AML-193 (cell line): ENCODE measurements at regions not wholly inside any gene's neighbourhood (a gene's known extent, or its start where the extent isn't known, plus 50 kb on each side); places are given as distances from the start of the nearest gene placed in this dataset.

Experiments
- DNase-seq, 2 experiments: peaks; one replicate each; lab custom pipeline; 2025; lab: John Stamatoyannopoulos, UW

DNA sequence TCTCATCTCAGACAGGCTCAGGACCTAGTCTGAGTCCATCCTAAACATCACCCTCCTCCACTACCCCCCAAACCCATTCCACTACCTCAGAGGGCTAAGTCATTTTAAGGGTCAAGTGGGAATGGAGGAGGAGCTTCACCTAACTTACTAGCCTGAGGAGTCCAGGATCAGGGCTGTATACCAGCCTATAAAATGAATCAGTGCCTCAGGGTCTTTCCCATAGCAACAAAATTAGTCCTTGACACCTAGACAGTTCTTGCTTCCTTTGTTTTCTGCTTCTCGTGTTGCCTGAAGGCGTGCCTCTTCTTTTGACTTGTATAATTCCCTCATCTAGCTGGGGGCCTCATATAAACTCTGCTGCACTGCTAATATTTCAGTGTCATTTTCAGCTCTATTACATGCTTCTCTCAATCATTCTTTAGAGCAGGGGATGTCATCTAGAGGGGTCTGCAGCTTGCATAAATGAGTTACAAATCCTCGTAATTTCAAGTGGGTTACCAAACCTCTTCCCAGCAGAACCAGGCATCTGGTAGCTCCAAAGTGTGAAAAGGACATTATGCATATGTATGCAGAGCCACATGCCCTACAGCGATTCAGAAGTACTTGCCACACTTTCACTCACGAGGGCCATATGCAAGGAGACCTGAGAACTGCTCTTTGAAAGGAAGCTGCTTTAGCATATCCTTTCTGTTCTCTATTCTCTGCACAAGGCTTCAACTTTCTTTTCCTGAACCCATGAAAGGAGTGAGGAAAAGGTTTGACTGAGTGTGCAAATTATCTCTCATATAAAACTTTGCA is 311.7 kb upstream of the SEMA6D start:
- no peak for DNase-seq

DNA sequence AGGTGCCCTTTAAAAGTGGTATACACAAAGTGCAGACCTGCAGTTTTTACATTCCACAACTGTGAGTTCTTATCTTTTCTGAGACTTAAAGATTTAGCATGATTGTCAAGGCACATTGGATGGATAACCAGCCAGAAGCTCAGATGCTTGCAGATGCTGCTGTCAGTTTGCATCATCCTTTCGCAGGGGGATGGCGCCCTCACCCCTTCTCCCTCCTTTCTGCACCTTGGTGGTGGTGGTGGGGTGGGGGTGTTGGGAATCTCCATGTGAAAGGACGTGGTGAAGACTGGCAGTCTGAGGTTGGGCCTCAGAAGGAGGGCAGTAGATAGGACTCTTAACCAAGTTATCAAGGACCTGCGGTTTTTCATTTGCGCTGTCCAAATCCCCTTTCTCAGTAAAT is 309.6 kb upstream of the SEMA6D start:
- no peak for DNase-seq

DNA sequence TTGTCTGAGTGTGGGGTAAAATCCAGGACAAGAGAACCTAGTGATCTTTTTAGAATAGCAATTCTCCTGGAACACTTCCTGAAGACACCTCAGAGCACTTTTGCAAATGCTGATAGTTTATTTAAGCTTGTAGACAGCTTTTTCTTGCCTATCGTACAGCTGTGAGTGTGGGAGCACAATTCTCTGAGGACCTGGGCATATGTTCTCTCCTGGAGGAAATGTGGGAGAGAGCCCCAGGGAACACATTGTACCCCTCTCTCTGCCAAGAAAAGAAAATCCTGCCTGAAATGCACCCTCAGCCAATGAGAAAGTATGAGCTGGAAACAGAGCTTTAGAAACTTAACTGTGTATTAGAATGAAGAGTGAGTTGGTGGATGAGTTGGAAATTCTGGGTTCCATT is 308.3 kb upstream of the SEMA6D start:
- DNase-seq, result no peak

GRCh38 chr15:47409600-47409999 is 307.7 kb upstream of the SEMA6D start:
- DNase-seq, result no peak

DNA sequence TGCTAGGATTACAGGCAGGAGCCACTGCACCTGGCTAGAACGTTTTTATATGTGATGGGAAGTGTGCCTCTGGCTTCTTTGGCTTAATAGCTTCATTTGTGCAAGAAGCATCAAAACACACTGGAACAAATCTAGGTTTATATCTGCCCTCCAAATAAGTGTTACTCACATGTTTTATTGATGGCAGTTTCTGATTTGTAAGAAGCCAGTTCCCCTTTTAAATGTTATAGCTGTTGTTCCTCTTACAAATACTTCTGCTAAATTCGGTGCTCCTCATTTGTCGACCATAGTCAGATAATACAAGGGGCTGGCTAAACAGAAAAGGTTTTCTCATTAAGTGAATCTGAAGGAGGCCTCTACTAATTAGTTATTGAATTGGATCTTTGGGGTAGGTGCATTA is 307.1 kb upstream of the SEMA6D start:
- DNase-seq, result no peak

DNA sequence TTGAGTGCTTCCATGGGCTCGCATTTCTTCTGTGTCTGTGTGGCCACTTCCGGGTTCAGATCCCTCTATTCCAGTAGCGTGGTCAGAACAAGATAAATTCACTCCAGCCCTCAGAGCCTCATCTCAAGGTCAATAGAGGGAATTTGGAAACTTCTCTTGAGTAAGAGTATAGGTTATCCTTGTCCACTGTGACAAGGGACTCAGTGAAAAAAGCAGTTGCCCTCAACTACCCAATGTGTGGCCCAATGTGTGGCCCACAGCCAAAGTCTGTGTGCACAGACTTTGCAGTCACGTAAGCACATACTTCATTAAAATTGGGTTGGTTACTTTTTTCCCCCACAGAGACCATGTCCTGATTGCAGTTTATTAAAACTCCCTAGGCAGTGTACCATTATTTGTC is 305.6 kb upstream of the SEMA6D start:
- no peak for DNase-seq

GRCh38 chr15:47412136-47412535 is 305.2 kb upstream of the SEMA6D start:
- no peak for DNase-seq

- no peak for DNase-seq
Observed at GRCh38 chr15:47412802-47413201, 304.5 kb upstream of the SEMA6D start.

- no peak for DNase-seq
Observed at GRCh38 chr15:47414207-47414606, 303.1 kb upstream of the SEMA6D start.

GRCh38 chr15:47415539-47415971 is 301.8 kb upstream of the SEMA6D start:
- no peak for DNase-seq

- DNase-seq, result no peak
Observed at GRCh38 chr15:47422881-47423665, 294.2 kb upstream of the SEMA6D start.

GRCh38 chr15:47427463-47427862 is 289.8 kb upstream of the SEMA6D start:
- no peak for DNase-seq

DNA sequence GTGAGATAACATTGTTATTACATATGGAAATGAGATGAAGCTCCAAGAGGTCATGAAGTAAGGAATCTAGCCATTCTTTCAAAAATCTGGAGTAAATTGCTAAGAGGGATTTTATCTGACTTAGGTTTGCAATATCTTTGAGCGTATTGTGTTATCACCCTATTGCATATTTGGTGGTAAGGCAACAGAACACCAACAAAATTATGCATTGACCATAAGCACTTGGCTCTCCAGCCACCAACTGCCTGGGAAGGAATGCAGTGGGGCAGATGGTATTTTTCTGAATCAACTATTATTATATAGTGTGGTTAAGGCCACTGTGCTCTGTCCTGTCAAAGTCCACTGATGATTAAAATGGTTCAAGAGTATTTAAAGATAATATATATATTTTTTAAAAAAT is 287.9 kb upstream of the SEMA6D start:
- no peak for DNase-seq

GRCh38 chr15:47431501-47431900 is 285.8 kb upstream of the SEMA6D start:
- no peak for DNase-seq

DNA sequence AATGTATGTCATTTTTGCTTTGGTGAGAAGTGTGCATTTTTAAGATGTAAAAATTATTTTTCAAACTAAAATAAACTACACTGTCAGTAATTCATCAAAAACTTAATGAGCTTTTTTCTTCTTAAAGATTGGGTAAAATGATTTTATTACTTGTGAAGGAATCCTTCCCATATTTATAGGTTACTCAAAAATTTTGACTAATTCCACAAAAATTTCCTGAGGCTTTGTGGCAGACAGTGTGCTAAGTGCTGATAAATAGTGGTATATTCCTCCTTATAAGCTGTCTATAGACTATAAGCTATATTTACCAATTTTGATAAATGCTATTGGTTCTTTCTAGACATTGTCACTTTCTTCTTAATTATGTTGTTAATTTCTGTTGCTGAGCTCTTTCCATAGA is 284.5 kb upstream of the SEMA6D start:
- DNase-seq, result no peak

DNA sequence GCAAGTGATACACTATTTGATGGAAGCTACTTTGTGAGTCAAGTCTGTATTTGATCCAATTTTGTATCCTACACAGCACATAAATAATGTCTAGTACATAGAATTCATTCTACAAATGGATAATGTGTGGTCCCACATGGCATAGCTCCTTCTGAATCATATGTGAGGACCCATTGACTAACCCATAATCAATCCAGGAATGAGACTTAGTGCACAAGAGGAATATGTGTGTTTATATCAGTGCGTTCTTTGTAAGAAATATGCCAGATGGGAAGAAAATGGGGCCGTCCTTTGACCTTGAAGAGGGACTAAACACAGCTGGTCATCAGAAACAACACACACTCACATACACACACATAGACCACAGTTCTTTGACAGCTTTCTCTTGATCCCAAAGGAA is 282.7 kb upstream of the SEMA6D start:
- DNase-seq, result no peak

DNA sequence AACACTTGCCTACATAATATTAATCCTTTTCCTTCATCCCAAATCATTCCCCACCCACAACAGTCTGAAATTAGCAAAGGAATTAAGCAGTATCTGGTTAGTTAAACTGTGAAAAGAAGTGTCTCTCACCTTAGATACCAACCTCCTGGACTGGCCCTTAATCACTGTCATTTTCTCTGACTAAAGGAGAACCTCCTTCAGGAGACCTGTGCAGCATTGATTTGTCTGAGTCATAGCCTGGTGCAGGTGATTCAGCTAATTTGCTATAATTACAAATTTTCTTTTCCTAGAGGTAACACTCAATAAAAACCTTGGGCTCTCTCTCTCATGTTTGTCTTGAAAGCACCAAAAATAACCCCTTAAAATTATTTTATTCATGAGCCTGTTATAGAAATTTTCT is 279.8 kb upstream of the SEMA6D start:
- no peak for DNase-seq

DNA sequence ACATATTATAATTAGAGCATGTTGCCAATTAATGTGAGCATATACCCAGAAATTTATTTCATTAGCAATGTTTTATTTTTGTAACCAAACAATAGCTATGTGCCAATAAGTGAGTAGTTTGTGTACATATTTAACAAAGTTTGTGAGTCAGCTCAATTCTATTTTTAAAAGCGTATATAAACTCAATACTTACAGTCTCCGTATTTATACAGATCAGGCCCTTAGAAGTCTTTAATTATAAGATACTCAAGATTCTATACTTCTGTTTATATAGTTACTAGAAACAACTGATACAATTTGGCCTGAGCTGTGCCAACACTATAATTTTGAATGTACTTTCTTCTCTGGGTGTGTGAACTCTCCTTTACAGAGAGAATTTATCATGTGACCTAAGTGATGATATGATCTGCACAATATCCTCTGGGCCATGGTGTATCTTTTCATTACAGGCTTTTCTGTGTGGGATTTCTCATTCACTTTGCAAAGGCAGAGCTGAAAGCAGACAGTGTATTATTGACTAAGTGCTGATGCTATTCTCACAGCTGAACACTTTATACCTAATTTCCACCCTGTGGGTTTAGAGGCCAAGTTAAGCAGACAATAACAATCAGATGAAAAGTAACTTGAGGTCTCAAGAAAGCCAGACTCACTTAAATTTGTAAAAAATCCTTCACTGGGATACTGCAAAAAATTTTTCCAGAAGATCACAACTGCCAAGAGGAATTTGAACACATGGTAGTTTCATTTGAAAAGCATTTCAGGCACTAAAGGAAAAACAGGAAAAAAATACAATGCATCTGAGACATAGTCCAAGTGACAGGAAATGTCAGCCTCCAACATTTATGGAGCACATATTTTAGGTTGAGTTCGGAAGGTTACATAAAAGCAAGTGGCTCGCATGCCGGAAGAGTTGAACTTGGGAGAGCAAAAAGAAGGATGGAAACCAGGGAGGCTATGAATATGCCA is 277.9 kb upstream of the SEMA6D start:
- no peak for DNase-seq

- DNase-seq, result no peak
Observed at GRCh38 chr15:47442371-47442770, 274.9 kb upstream of the SEMA6D start.

GRCh38 chr15:47443839-47444238 is 273.5 kb upstream of the SEMA6D start:
- no peak for DNase-seq

- no peak for DNase-seq
Observed at GRCh38 chr15:47445723-47446392, 271.4 kb upstream of the SEMA6D start.
